Spleen (tissue), 7 donors: ENCODE measurements at regions not wholly inside any gene's neighbourhood (a gene's known extent, or its start where the extent isn't known, plus 50 kb on each side); places are given as distances from the start of the nearest gene placed in this dataset.

ENCODE experiments used
- CTCF ChIP-seq, 11 experiments: fragments of 200-600 bp in 7 of 11; fragments of 450-650 bp in 4 of 11; sonication (generic) in 4 of 11; IDR thresholded peaks in 8 of 11; conservative IDR thresholded peaks in 3 of 11; 1 replicate in 7 of 11; 2 replicates in 4 of 11; pipeline versions ENCODE4 v1.4.0 to v1.8.0; 2016 to 2021; ENCODE audit warnings: antibody characterized with exemption in 11 of 11, inconsistent platforms in 4 of 11, mild to moderate bottlenecking in 1 of 11
- POLR2A ChIP-seq, 3 donors: fragments of 450-650 bp; IDR thresholded peaks; one replicate each; pipeline ENCODE4 v1.5.1; 2017; ENCODE audit warnings: antibody characterized with exemption in 3 of 3, mild to moderate bottlenecking in 1 of 3
- donor health status: DM: no; HTN: no; CAD: no; lungs with moderate emphysema.
- donor health status: DM: no; HTN: no; CAD: no.
- donor health status: DM: no; HTN: no; CAD: no.

GRCh38 chr5:42943931-42944631 lies 96.0 kb downstream of the ANXA2R start:
- no peak for TF ChIP-seq POLR2A (IDR thresholded peaks at IDR 0.05)
- no peak for TF ChIP-seq CTCF (IDR thresholded peaks at IDR 0.05 in 8 of 11, conservative IDR thresholded peaks at IDR 0.05 in 3 of 11)
